Pons (tissue), 1 donor: ENCODE measurements at regions not wholly inside any gene's neighbourhood (a gene's known extent, or its start where the extent isn't known, plus 50 kb on each side); places are given as distances from the start of the nearest gene placed in this dataset.

Experiments
- DNase-seq: peaks from one replicate; pipeline ENCODE4 v3.0.0-alpha.2; 2016; ENCODE audit warnings: low spot score

DNA sequence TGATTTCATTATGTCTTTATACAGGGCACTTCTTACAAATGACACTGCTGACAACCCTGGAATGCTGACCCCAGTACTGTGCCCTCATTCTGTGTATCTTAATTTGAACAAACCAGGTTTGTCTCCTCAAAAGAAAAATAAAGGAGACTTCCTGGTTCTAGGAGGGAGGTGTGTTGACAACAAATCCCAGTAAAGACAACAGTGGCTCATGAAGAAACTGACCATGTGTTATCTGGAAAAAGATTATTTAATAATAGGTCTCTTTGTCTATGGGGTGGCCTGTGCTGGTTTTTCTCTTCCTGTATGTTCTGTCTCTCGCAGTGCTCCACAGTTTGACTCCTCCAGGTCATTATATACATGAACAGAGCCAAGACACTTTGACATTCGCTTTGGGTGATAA, 454.6 kb downstream of the LMO4 start:
- DNase-seq: no peak

DNA sequence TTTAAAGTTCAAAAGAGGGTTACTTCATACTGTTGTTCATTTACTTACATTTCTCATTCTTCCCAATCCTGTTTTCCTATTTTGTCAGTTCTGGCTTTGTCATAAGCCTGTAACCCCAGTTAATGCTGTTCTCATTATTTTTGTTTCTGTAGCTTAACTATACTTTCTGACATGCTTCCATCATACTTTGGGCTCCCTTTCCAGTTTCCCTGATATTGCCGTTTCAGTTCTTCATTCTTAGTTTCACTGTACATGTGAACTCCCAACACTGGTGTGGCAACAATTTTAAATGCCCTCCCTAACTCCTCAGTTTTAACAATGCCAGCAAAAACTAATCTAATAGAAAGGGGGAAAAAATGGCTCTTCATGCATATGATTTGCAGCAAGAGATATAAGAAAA, 456.7 kb downstream of the LMO4 start:
- DNase-seq: no peak

DNA sequence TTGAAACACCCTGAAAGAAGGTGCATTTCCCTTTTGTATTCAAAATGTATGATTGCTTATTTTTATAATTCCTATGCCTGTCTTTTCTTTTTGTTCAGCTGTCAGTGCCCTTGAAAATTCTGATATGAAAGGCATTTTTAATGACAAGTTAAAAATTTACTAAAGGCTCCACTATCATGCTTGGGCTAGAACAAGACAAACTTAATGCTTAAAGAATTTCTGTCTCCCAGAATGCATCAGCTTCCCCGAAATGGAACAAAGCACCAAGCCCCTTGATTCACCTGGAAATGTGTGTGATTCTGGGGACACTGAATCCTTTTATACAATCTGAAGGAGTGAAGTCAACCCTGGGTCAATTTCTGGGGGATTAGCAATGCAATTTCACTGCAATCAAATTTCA, 457.5 kb downstream of the LMO4 start:
- no peak for DNase-seq

DNA sequence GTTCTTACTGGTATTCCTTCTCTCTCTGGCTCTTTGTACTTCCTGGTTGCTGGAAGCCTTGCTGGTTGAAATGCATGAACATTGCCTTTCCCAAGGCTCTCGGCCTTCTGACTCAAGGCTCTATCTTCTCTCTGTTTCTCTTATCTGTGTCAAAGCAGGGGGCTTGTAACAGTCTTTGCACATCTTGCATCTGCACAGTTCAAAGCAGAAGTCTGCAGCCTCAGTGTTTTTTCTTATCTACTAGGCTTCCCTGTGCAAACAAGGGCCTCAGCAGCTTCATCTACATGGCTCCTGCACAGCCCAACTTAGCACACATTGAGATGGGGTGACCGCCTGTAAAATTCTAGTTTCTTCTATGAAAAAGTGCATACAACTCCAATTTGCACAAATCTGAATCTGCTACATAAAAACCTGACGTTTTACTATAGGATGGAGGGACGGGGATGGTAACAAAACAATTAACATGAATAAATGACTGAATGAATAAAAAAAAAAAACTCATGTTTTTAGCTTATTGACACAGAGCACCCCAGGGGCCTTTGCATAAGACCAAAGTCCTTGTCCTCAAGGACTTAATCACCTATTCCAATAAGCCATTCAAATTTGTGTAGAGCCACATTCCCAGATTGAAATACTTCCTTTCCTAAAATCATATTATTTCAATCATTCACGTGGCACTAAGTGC, 458.3 kb downstream of the LMO4 start:
- DNase-seq: no peak

DNA sequence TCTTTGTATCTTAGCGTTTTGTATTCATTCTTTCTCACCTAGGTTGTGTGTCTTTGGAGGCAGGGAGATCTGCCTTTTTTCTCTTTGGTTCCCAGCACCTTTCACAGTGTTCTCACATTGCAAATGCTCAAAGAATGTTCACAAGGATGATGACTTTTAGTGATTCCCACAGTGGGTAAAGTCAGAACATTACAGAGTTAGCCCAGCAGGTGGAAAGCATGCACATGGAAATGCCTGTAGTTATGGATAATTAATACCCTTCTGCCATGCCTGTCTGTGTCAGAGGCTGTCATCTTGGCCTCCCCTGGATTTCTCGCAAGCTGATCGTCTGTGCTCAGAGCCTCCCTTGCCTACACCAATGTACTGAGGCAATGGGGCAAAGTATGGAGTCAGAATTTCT, 458.9 kb downstream of the LMO4 start:
- no peak for DNase-seq

DNA sequence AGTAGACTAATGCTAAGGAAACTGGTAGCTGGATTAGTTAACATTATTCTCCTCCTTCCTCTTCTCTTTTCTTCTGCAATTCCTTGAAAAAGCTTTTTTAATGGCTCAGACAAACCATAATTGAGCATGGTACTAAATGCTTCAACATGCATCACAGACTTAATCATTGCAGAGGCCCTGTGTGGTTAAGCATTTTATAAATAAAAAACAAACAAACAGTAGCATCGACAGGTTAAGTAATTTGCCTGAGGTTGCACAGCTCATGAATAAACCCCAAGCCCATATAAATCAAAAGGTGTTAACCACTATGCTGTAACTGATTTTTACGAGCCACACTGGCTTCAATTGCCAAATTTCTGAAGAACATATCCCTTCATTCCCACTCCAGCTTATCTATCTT, 462.1 kb downstream of the LMO4 start:
- no peak for DNase-seq

DNA sequence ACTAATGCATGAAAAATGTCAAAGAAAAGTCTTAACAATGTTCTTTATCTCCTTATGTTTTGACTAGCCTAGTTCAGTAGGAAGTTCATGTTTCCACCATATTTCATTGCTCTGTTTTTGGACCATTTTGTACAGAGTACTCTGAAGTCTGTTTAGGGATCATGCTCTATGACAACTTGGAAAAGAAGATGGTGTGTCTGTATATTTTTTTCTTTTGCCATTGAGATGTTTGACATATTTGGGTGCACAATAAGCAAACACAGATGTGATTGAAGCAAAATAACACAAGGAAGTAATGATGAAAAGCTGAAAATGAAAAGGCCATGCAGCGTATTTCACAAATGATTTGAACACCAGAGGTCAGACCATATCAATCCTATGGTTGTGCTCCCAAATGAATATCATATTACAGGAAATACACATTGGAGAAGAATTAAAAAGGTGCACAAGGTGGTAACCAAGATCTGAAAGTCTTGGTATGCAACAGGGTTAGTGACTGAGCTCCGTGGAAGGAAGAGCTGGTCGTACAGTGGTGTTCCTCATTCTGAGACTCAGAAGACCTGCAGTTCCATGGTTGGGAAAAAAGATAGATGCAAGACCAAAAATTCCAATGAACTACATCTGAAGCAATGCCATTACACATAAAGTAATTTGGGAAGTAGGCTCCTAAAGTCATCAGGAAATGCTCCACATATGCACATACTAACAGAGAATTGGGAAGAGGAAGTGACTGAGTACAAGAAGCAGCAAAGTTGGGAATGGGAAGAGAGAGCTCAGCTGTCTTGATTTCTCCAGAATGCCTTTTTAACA, 463.5 kb downstream of the LMO4 start:
- no peak for DNase-seq

DNA sequence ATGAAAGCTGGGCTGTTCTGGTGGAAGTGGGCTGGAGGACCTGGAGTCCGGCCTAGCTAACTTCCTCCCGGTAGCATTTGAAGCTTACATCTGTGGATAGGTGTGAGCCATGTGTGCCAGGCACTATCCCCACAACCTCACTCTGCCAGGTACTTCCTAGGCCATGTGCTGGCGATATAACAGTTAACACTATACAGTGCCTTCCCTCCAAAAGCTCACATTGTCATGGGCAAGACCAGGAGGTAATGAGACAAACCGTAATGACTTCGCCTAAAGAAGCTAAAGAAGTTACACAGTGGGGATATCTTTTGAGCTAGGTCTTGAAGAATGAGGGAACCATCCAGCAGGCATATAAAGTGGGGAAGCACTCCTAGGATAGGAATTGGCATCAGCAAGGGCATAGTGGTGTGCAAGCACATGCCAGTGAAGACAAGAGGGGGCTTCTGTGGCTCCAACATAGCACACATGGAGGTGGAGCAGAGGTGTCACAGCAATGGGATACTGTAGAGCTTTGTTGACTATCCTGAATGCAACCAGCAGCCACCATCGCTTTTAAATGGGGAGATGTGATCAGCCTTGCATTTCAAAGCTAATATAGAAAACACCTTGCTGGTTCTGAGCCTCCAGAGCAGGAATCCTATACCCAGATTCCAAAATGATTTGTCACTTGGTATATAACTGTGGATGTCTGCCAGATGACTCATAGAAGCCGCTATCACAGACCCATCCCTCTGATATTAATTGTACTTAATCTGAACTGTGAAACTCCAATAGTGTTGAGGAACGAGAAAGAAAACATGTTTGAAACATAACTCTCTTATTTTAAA, 466.3 kb downstream of the LMO4 start:
- no peak for DNase-seq

DNA sequence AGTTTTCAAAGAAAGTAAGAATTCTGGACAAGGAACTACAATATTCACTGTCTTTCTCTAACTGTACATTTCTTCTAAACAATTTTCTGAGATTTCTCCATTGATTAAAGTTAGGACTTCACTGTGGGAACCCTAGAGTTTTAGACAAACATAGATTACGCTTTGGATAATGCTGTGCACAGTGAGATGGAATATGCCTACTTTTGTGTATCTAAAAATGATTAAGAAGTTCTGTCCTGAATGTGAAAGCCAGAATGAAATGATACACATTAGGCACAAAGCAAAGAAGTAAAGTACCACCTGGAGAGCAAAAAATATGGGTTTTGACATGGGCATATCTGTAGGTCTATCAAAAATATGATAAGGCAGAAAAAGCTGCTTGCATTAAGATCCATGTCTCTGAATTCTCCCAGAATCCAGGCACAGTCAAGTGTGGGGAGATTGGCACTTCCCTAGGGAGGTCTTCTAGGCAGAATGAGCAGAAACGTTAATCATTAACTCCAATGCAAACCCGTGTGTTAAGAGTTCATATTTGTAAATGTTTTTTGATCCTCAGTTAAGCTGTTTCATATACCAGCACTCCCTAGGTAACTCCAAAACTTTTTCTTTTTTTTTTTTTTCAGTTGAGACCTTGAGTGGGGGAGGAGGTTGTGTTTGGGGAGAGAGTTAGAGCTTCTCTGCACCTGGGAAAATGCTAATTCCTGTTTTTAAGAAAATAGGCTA, 467.1 kb downstream of the LMO4 start:
- DNase-seq: no peak

DNA sequence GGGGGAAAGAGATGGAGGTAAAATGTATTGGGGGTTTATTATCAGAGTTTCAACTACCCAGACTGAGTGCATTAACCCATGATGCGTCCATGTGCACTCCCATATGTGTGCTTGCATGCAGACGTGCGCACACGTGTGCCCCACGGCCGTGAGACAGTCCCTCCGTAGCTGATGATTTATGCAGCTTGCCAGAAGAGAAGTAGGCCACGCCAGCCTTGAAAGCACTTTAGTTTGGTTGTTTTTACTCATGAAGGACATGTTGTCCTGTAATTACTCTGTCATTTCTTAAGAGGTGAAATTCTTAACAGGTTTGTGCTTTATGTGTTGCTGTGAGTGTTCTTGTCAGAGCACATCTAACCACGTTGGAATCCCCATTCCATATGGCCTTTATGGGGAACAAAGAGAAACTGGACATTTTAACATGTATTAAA, 467.8 kb downstream of the LMO4 start:
- no peak for DNase-seq

DNA sequence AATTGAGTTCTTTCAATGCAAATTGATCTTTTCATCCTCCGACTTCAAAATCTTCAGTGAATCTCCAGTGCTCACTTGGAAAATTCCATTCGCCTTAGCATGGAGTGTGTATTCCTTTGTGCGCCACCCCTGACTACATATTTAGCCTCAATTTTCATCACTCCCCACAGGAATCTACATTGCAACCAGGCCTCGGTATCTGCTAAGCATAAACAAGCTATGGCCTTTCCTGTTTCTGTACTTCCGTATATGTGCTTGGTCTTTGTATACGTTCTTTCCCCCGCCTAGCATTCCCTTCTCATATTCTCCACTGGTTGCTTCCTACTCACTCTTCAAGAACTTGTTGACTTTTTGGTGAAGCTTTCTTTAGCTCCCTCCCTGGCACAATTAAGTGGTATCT, 470.8 kb downstream of the LMO4 start:
- no peak for DNase-seq

DNA sequence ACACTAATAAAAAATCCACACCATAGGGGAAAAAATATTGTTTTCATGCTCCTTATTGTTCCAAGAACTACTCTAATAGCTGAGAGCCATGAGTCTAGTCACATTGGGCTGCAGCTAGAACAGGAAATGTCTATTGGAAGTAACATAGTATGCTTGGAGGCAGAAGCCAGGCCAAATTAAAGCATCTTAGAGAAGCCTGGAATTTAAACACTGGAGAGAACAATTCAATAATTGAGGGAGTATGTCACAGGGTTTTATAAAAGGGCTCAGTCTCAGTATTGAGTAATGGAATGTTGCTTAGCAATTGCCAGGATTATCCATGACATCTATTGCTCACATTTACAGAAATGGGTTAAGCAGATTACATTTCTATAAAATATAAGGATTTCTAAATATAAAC, 471.3 kb downstream of the LMO4 start:
- DNase-seq: no peak

DNA sequence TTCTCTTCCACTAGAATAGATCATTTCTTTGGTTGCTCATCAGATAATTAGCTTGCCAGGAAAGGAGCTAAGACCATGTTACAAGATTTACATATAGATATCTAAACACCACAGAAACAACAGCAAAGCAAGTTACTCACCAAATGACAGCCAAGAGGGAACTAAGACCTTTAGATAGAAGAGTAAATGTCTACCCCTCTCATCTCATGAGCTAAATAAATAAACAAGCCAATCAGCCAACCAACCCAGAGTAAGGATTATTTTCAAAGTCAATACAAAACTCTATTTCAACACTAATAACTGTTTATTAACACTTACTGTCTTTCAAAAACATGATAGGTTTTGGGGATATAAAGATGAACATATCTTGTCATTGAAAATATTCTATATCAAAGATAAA, 474.7 kb downstream of the LMO4 start:
- no peak for DNase-seq

DNA sequence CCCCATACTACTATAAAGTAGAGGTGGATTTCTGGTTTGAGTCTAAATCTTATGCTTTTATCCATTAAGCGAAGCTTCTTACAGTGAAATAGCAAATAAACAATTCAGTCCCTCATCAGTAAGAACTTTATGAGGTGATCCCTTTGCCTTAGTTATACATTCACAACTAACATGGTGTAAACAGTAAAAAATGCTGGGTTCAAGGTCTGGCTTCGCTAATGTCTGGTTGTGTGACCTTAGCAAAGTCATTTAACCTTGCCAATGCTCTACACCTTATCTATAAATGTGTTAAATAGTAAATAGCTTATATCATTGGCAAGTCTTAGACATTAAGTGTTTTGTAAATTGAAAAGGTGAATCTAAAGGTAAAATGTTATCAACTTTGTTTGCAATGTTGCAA, 475.4 kb downstream of the LMO4 start:
- no peak for DNase-seq

DNA sequence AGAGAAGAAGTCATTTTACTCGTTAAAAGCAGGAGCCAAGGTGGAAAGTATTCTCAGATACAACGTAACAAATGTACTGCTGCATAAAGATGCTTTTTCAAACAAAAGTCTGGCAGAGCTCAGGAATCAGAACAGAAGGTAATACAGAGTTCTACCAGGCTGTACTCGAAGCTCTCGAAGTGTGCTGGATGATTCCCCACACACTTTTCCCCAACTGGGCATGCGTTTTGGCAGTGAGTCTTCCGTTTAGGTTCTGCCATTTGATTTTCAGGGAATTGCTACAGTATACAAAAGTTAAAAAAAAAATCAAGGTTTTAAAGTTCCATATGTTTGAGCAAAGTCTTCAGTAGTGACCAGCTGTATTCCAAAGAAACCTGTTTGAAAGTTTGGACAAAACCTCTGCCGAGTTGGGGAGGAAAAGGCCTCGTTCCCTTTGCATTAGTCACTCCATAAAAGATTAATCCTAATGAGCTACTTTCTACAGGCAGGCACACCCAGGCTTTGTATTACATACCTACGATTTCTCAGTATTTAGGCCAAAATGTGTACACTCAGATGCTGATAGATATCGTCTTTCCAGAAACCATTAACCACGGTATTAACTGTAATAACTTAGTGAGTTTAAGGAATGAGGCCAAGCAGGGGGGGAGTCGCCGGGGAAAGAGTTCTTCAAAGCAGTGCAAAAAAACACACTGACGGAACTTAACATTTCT, 477.1 kb downstream of the LMO4 start:
- DNase-seq: no peak

DNA sequence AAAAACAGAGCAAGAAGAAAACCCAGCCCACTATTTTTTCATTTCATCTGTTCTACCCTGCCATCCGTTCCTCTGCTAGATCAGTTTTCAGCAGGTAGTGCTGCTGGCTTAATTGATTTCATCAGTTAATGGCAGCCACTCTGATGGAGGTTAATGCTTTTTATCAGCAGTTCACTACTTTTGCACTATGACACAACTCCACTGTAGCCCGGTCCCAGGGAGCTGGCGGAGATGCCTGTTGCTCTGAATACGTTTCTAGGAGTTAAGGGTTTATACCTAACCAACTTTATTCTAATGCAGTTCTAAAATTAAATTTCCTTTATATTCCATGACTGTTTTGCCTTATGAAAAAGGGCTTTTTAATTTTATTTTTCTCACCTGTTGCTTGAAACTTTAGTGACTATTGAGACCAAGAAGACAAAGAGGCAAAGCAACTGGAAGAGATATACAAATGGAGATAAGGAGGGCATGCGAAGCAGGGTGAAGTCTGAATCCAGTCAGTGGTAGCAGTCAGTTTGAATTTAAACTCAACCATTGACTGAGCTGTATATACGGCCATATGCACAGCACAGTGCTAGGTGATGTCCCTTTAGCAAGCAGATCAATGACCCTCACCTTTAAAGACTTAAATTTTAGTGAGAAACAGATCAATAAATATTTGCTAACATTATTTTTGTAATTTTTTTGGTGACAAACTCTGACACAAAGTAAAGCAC, 477.9 kb downstream of the LMO4 start:
- DNase-seq: no peak

DNA sequence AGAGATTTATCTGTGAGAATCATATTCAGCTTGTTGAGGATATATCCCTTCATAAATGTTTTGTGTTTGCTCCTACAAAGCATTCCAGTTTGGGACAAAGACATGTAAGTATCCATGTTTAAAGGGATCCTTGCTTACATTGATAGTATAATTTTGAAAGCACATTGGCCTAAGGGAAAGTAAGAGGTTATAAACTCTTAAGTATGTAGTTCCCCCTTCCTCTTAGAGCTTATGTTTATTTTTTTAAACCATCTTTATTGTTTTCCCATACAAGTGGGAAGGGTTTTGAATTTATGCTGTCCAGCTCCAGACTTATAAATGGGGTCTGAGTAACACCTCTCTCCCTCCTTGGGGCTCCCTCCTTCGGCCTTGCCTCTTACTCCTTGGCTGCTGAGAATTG, 481.5 kb downstream of the LMO4 start:
- DNase-seq: no peak

DNA sequence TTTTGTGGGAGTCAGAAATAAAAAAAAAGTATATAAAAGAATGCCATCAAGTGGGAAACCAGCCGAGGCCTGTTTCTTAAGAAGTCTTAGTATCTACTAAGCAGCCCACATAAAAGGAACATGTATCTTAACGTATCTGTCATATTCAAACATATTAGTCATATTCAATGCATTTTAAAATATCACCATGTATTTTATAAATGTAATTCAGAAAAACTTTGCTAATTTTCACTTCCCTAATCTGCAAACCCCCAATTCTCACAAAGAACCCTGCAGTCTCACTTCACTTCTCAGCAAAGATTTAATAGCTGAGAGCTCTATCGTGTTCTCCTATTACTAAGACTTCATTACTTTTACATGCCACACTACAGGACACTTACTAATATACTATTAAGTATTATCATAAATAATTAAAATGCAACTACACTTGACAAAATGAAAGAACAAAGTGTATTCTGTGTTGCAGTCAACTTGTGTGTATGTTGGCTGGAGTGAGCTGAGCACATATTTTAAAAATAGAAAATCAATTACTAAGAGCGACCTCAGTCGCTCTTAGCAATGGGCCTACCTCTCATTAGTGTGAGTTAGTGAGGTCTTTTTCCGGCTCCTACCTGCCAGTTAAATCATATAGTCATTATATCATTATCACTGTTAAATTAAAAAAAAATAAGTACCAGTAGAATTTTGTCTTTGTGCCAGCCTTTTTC, 484.3 kb downstream of the LMO4 start:
- no peak for DNase-seq

DNA sequence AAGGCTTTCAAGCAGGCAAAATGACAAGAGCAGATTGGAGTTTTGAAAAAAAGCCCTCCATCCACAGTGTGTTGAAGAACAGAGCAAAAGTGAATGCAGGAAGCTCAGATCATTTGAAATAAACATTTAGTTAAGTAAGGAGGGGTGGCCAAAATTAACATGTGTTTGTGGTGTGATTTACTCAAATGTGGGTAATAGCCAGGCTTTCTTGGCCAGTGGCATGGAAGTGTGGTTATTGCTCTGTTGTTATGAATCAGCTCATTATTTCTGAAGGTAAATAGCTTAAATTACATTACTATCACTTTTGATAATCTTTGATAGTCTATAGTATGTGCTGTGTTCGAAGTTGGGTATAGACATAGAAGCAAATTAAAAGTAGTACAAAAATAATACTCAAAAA, 485.9 kb downstream of the LMO4 start:
- DNase-seq: no peak

DNA sequence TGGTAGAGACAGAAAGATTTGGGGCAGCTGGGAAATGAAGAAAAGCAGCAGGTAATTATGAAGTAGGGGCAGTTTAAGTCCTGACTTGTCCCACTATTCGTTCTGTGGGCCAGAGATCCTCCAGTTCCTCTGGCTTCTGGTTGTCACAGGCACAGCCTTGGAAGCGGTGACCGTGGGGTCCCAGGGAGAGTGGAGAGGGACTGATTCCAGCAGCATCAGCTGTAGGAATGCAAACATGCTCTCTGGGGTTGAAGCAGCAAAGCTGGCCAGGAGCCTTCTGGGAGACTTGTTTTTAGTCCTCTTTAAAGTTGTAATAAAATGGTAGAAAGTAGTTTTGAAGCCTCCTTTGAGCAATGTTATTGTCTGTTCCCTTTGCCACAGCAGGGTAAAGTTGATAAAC, 488.0 kb downstream of the LMO4 start:
- no peak for DNase-seq
